Lower leg skin (tissue), 4 donors: ENCODE measurements at regions not wholly inside any gene's neighbourhood (a gene's known extent, or its start where the extent isn't known, plus 50 kb on each side); places are given as distances from the start of the nearest gene placed in this dataset.
"Not testable (repeated sequence)": the region's sequence is repeated elsewhere in the genome, so short reads cannot be mapped to it uniquely, and the experiment has no call there.

Source experiments
- DNase-seq, 2 donors: peaks; one replicate each; pipeline ENCODE4 v3.0.0-alpha.2; 2019; ENCODE audit warnings: low spot score in 2 of 2
- H3K4me3 ChIP-seq: fragments of 200-600 bp; sonication (generic); 2 replicates; pipeline ENCODE4 v1.5.1; 2017; ENCODE audit warnings: mild to moderate bottlenecking, low read depth; ENCODE audit not compliant: poor library complexity, severe bottlenecking
- POLR2A ChIP-seq, 2 donors: fragments of 450-650 bp; IDR thresholded peaks; one replicate each; pipeline ENCODE4 v1.6.1; 2016 to 2017; ENCODE audit warnings: antibody characterized with exemption in 2 of 2, mild to moderate bottlenecking in 1 of 2, moderate library complexity in 1 of 2
- WGBS, 2 donors: methylation state at CpG; one replicate each; pipeline ENCODE4 v1.1.5; 2018; 5-methylcytosine and 5-hydroxymethylcytosine counted together
- intact Hi-C: fragments of 100-400 bp; cut with DNase I; formaldehyde crosslinking; loops from one replicate; pipeline ENCODE4 v1.15.0; 2023; ENCODE audit warnings: low total_unique reads
- TF ChIP-seq, protein P1 (sequence below), 3 donors: fragments of 450-650 bp; IDR thresholded peaks; one replicate each; pipeline ENCODE4 v1.5.1; 2016; ENCODE audit warnings: antibody characterized with exemption in 3 of 3, mild to moderate bottlenecking in 3 of 3, moderate library complexity in 2 of 3

DNA sequence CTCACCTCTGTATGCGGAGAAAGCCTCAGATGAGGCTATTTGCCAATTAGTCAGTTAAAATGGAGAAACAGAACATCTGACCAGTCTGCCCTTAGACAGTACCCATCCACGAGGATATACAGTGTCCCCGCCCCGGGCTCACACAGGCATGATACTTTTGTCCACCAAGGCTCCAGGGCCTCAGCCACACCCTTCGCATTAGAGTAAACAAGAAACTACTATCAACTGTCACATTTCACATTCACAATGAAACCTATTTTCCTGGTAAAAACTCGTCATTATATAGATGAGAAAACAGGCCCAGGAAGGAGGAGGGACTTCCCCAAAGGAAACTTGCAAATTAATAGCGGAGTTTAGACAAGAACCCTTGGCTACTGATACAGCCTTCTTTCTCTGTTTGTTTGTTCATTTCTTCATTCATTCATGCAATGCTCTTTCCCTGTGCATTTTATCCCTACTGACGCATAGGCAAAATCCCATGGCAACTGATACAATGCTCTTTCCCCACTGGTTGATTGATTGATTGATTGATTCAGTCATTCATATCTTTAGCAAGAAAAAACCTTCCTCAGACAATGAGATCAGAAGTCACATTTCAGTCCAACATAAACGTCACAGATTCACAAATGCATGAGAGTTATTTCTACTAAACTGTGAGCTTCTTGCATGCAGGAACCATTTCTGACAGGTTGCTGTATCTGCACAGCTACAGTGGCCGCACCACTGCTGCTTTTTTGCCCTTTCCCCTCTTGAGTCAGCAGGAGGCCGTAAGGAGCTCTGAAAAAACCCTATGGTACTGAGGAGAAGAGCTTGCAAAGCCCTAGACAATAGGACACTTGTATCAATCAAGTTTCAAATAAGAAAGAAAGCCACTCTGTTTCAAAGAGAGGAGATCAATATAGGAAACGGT is 777.1 kb downstream of the RNF144A start:
- DNase-seq = no peak
- intact Hi-C loops = no loop called here
- TF ChIP-seq, protein P1, sequence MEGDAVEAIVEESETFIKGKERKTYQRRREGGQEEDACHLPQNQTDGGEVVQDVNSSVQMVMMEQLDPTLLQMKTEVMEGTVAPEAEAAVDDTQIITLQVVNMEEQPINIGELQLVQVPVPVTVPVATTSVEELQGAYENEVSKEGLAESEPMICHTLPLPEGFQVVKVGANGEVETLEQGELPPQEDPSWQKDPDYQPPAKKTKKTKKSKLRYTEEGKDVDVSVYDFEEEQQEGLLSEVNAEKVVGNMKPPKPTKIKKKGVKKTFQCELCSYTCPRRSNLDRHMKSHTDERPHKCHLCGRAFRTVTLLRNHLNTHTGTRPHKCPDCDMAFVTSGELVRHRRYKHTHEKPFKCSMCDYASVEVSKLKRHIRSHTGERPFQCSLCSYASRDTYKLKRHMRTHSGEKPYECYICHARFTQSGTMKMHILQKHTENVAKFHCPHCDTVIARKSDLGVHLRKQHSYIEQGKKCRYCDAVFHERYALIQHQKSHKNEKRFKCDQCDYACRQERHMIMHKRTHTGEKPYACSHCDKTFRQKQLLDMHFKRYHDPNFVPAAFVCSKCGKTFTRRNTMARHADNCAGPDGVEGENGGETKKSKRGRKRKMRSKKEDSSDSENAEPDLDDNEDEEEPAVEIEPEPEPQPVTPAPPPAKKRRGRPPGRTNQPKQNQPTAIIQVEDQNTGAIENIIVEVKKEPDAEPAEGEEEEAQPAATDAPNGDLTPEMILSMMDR (IDR thresholded peaks at IDR 0.05) = no peak
- TF ChIP-seq POLR2A (IDR thresholded peaks at IDR 0.05) = no peak
- H3K4me3 ChIP-seq = no peak overlapping the region
- 84 to 85% methylated on average over 12 of the region's 12 CpGs for WGBS, 2 donors

DNA sequence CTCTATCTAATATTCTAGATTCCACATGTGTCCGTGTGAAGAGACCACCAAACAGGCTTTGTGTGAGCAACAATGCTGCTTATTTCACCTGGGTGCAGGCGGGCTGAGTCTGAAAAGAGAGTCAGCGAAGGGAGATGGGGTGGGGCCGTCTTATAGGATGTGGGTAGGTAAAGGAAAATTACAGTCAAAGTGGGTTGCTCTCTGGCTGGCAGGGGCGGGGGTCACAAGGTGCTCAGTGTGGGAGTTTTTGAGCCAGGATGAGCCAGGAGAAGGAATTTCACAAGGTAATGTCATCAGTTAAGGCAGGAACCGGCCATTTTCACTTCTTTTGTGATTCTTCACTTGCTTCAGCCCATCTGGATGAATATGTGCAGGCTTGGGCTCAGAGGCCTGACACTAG is 779.3 kb downstream of the RNF144A start:
- WGBS, 2 donors = 88% methylated on average over 6 of the region's 6 CpGs
- DNase-seq, H3K4me3 ChIP-seq, intact Hi-C loops: not testable (repeated sequence)

DNA sequence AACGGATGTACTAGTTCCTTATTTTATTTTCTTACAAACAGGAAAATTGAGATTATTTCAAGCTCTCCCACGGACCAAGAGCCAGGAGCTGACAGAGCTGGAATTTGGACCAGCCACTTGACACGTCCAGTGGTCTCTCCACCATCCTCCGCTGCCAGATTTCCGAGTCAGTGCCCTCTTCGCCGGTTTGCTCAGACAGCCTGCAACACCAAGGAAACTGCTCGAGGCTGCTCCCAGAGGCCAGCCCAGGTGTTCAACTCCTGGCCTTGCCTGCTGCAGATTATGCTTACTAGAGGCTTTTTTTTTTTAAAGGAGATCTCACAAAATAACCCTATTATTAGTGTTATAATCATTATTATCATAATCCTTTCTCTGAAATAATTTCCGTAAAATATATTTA is 779.8 kb downstream of the RNF144A start:
- 90 to 92% methylated on average over 9 of the region's 9 CpGs for WGBS, 2 donors
- DNase-seq = no peak

DNA sequence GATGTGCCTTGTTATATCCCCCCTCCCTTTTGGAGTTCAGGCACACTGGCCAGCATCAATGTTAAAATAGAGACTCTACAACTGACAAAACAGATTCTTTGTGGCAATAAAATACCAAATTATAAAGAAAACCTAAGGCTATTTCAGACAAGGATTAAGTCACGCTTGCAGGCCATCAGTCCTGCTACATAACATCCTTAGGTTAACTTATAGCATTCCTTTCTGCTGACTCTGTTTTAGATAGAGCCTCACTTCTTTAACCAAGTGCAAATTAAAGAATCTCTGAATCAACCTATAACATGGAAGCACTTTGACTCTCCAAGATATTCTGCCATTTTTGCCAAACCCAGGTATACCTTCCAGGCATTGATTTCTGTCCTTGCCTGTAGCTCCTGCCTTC is 784.6 kb downstream of the RNF144A start:
- no peak for TF ChIP-seq POLR2A (IDR thresholded peaks at IDR 0.05)
- TF ChIP-seq, protein P1 (IDR thresholded peaks at IDR 0.05) = no peak
- WGBS, 2 donors = 96 to 100% methylated on average over 1 of the region's 1 CpG
- no peak for DNase-seq
- intact Hi-C loops = no loop called here
- H3K4me3 ChIP-seq = no peak overlapping the region

More for the DNA sequence above, 779.8 kb downstream of the RNF144A start:
- intact Hi-C loops = no loop called here
- H3K4me3 ChIP-seq = no peak overlapping the region
- no peak for TF ChIP-seq POLR2A (IDR thresholded peaks at IDR 0.05)
- TF ChIP-seq, protein P1 (IDR thresholded peaks at IDR 0.05) = no peak

DNA sequence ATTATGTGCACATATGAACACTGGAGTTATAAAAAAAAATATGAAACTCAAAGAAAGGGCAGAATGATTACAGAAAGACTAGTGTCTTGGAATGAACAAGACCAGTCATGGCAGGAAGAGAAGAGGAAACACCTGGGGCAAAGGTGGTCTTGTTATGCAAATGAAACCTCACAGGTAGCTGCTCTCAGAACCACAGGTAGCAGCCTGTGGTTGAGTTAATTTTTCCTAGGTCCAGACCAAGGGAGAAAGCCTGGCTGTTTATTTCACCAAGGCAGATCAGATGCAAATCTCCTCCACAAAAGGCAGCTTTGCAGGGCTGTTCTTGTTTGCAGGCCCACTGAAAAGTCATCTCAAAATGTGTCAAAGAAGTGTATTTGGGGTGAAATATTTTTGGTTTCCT is 785.8 kb downstream of the RNF144A start:
- intact Hi-C loops = no loop called here
- no peak overlapping the region for H3K4me3 ChIP-seq
- TF ChIP-seq, protein P1 (IDR thresholded peaks at IDR 0.05) = no peak
- no peak for TF ChIP-seq POLR2A (IDR thresholded peaks at IDR 0.05)
- no peak for DNase-seq

DNA sequence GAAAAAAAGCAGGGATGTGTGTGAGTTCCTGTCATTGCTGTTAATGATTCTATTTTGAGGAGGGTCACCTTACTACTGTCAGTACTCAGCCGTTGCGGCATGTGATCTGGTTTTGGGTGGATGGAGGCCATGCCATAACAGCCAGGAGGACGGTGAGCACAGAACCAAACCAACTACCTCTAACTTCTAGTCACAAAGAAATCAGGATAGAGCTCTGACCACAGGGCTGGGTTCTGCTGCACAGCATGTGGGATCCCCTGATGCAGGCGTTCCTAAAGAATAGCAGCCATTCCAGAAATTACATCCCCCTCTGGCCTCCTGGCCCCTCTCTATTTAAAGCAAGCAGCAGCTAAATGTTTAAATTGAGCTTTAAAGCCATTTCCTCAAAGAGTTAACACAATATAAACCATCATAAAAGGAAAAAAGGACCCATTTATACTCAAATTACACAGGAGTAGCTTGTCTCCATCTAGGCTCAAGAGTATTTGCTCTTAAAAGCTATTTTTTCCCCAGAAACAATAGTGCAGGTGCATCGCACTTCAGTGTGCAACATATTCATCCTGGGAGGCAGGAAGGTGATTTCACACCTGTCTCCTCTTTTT is 786.4 kb downstream of the RNF144A start:
- 81 to 83% methylated on average over 5 of the region's 5 CpGs for WGBS, 2 donors
- no peak for DNase-seq
- H3K4me3 ChIP-seq = no peak overlapping the region
- intact Hi-C loops = no loop called here
- no peak for TF ChIP-seq POLR2A (IDR thresholded peaks at IDR 0.05)
- TF ChIP-seq, protein P1 (IDR thresholded peaks at IDR 0.05) = no peak
